Caco-2 (cell line): ENCODE measurements at regions not wholly inside any gene's neighbourhood (a gene's known extent, or its start where the extent isn't known, plus 50 kb on each side); places are given as distances from the start of the nearest gene placed in this dataset.

Source experiments
- BruUV-seq: library from RNA; stranded (reverse); fragments of 400-500 nt; replicated peaks from 2 replicates; lab custom pipeline; 2021; lab: Mats Ljungman, UMichigan
- CTCF ChIA-PET: fragments of 300-600 bp; sonication (Branson Sonifier 250); formaldehyde crosslinking; loops from one replicate; lab custom pipeline; 2022; ENCODE audit warnings: antibody characterized with exemption; lab: Charles Lee
- POLR2A ChIA-PET: fragments of 300-600 bp; sonication (Branson Sonifier 250); formaldehyde crosslinking; loops from one replicate; lab custom pipeline; 2022; ENCODE audit warnings: antibody characterized with exemption; lab: Charles Lee
- DNase-seq, 2 experiments: peaks; one replicate each; pipeline versions ENCODE4 v3.0.0 to v3.0.0-alpha.2; 2020 to 2022
- H3K27me3 ChIP-seq: replicated peaks from 2 replicates; pipeline ENCODE4 v1.6.0; 2011; ENCODE audit warnings: low read length; ENCODE audit not compliant: control insufficient read depth, insufficient read depth
- H3K36me3 ChIP-seq: 2 replicates; pipeline ENCODE4 v1.5.1; 2011; ENCODE audit warnings: low read length; ENCODE audit not compliant: control insufficient read depth, insufficient read depth
- H3K4me1 ChIP-seq: fragments of 250-450 bp; sonication (Bioruptor Pico); 2 replicates; pipeline ENCODE4 v1.5.1; 2020; ENCODE audit warnings: mild to moderate bottlenecking
- H3K4me3 ChIP-seq: 2 replicates; pipeline ENCODE4 v1.5.1; 2011; ENCODE audit warnings: low read depth, mild to moderate bottlenecking, control low read depth, low read length
- H3K9me3 ChIP-seq: fragments of 250-450 bp; sonication (Bioruptor Pico); 2 replicates; pipeline ENCODE4 v1.5.1; 2020; ENCODE audit warnings: mild to moderate bottlenecking, moderate library complexity
- H3K27ac Mint-ChIP-seq: one replicate; pipeline ENCODE4 v1.8.0; 2022; ENCODE audit warnings: mixed read lengths; ENCODE audit not compliant: unreplicated experiment
- H3K27me3 Mint-ChIP-seq: one replicate; pipeline ENCODE4 v1.8.0; 2022; ENCODE audit warnings: mixed read lengths; ENCODE audit not compliant: insufficient read depth, unreplicated experiment
- H3K36me3 Mint-ChIP-seq: one replicate; pipeline ENCODE4 v1.8.0; 2022; ENCODE audit warnings: mild to moderate bottlenecking, mixed read lengths; ENCODE audit not compliant: insufficient read depth, unreplicated experiment
- H3K4me1 Mint-ChIP-seq: one replicate; pipeline ENCODE4 v1.8.0; 2022; ENCODE audit warnings: low read depth, mixed read lengths; ENCODE audit not compliant: unreplicated experiment
- H3K4me3 Mint-ChIP-seq: one replicate; pipeline ENCODE4 v1.8.0; 2022; ENCODE audit warnings: mild to moderate bottlenecking, moderate library complexity, mixed read lengths; ENCODE audit not compliant: unreplicated experiment
- H3K9me3 Mint-ChIP-seq: one replicate; pipeline ENCODE4 v1.8.0; 2022; ENCODE audit warnings: mixed read lengths; ENCODE audit not compliant: unreplicated experiment
- CTCF ChIP-seq, 2 experiments: fragments of 200-600 bp in 1 of 2; IDR thresholded peaks; 1 replicate in 1 of 2; 2 replicates in 1 of 2; pipeline versions ENCODE4 v1.5.1 to v1.8.0; 2011 to 2022; ENCODE audit warnings: antibody characterized with exemption in 1 of 2, control low read depth in 1 of 2, inconsistent platforms in 1 of 2, low read depth in 1 of 2, low read length in 1 of 2, mild to moderate bottlenecking in 1 of 2, moderate library complexity in 1 of 2; ENCODE audit not compliant: insufficient read depth in 1 of 2, severe bottlenecking in 1 of 2, unreplicated experiment in 1 of 2
- intact Hi-C: fragments of 100-400 bp; cut with micrococcal nuclease; formaldehyde crosslinking; loops from one replicate; pipeline ENCODE4 v1.10.0; 2022; ENCODE audit not compliant: unreplicated experiment

GRCh38 chr7:21064698-21065648, 278.3 kb upstream of the SP8 start:
- Mint-ChIP-seq H3K27ac (no peak overlapping the region), H3K9me3 (no peaks in the 10 kb centered on the region), H3K4me3 (no peak overlapping the region), H3K36me3 (no peaks in the 10 kb centered on the region), H3K27me3 (no peaks in the 10 kb centered on the region), H3K4me1 (peaks cover 11% of the 10 kb centered on the region)
- no peaks in the 10 kb centered on the region for H3K36me3 ChIP-seq
- ChIA-PET CTCF (no interaction called here), POLR2A (no interaction called here)
- H3K27me3 ChIP-seq: no peaks in the 10 kb centered on the region
- no peak overlapping the region for H3K4me3 ChIP-seq
- peaks cover 8% of the 10 kb centered on the region for H3K4me1 ChIP-seq
- no peaks in the 10 kb centered on the region for H3K9me3 ChIP-seq
- BruUV-seq: no TSS peak
- DNase-seq: peak; percentile 35
- intact Hi-C loops: no loop called here
- TF ChIP-seq CTCF (IDR thresholded peaks at IDR 0.05; ENCODE audit: insufficient read depth in 1 of 2, low read depth in 1 of 2, low read length in 1 of 2, severe bottlenecking in 1 of 2, unreplicated experiment in 1 of 2): no peak

DNA sequence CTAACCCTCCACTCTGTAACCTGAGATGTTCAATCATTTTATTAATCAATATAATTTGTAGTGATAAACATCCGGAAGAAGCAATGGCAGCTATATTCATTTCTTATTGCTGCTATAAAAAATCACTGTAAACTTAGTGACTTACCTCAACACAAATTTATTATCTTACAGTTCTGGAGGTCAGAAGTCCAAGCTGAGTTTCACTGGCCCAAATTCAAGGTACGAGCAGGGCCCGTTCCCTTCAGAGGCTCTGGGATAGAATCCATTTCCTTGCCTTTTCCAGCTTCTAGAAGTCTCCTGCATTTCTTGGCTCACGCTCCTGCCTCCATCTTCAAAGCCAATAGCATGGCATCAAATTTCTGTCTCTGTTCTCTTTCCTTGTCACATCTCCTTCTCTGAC, 279.5 kb upstream of the SP8 start:
- Mint-ChIP-seq H3K27me3 (no peaks in the 10 kb centered on the region), H3K4me3 (no peak overlapping the region), H3K36me3 (no peaks in the 10 kb centered on the region), H3K4me1 (peaks cover 11% of the 10 kb centered on the region), H3K9me3 (no peaks in the 10 kb centered on the region), H3K27ac (no peak overlapping the region)
- POLR2A ChIA-PET: no interaction called here
- no TSS peak for BruUV-seq
- CTCF ChIA-PET: no interaction called here
- Histone ChIP-seq H3K9me3 (no peaks in the 10 kb centered on the region), H3K36me3 (no peaks in the 10 kb centered on the region), H3K4me1 (peaks cover 8% of the 10 kb centered on the region), H3K27me3 (no peaks in the 10 kb centered on the region), H3K4me3 (no peak overlapping the region)
- TF ChIP-seq CTCF (IDR thresholded peaks at IDR 0.05; ENCODE audit: insufficient read depth in 1 of 2, low read depth in 1 of 2, low read length in 1 of 2, severe bottlenecking in 1 of 2, unreplicated experiment in 1 of 2): no peak
- intact Hi-C loops: no loop called here
- no peak for DNase-seq

- no peaks in the 10 kb centered on the region for H3K27me3 ChIP-seq
- Mint-ChIP-seq H3K4me3 (no peak overlapping the region), H3K27ac (no peak overlapping the region), H3K27me3 (no peaks in the 10 kb centered on the region), H3K4me1 (peaks cover 11% of the 10 kb centered on the region), H3K9me3 (no peaks in the 10 kb centered on the region), H3K36me3 (no peaks in the 10 kb centered on the region)
- no peak for TF ChIP-seq CTCF (IDR thresholded peaks at IDR 0.05; ENCODE audit: insufficient read depth in 1 of 2, low read depth in 1 of 2, low read length in 1 of 2, severe bottlenecking in 1 of 2, unreplicated experiment in 1 of 2)
- intact Hi-C loops: no loop called here
- H3K9me3 ChIP-seq: no peaks in the 10 kb centered on the region
- POLR2A ChIA-PET: no interaction called here
- H3K36me3 ChIP-seq: no peaks in the 10 kb centered on the region
- no peak for DNase-seq
- CTCF ChIA-PET: no interaction called here
- no TSS peak for BruUV-seq
- peaks cover 8% of the 10 kb centered on the region for H3K4me1 ChIP-seq
- no peak overlapping the region for H3K4me3 ChIP-seq
Observed at GRCh38 chr7:21067216-21067615, 280.5 kb upstream of the SP8 start.
